Ishikawa (cell line): ENCODE measurements at regions not wholly inside any gene's neighbourhood (a gene's known extent, or its start where the extent isn't known, plus 50 kb on each side); places are given as distances from the start of the nearest gene placed in this dataset.

Experiments used
- CEBPB ChIP-seq: IDR thresholded peaks from 2 replicates; pipeline ENCODE4 v1.6.1; 2012
- CREB1 ChIP-seq: IDR thresholded peaks from 2 replicates; pipeline ENCODE4 v1.6.1; 2012; ENCODE audit warnings: low read depth
- EGR1 ChIP-seq: IDR thresholded peaks from 2 replicates; pipeline ENCODE4 v1.6.1; 2012
- EP300 ChIP-seq: IDR thresholded peaks from 2 replicates; pipeline ENCODE4 v1.6.1; 2012; ENCODE audit warnings: borderline replicate concordance
- FOXM1 ChIP-seq: IDR thresholded peaks from 2 replicates; pipeline ENCODE4 v1.6.1; 2012; ENCODE audit warnings: low read depth, borderline replicate concordance
- NFIC ChIP-seq: IDR thresholded peaks from 2 replicates; pipeline ENCODE4 v1.6.1; 2012
- RAD21 ChIP-seq: IDR thresholded peaks from 2 replicates; pipeline ENCODE4 v1.6.1; 2012; ENCODE audit warnings: low read depth
- TAF1 ChIP-seq: IDR thresholded peaks from 2 replicates; pipeline ENCODE4 v1.6.1; 2012; ENCODE audit warnings: low read depth, mild to moderate bottlenecking
- TCF12 ChIP-seq: IDR thresholded peaks from 2 replicates; pipeline ENCODE4 v1.6.1; 2012; ENCODE audit warnings: low read depth
- TEAD4 ChIP-seq: IDR thresholded peaks from 2 replicates; pipeline ENCODE4 v1.6.1; 2012
- YY1 ChIP-seq: IDR thresholded peaks from 2 replicates; pipeline ENCODE4 v1.6.1; 2012; ENCODE audit warnings: low read depth
- ZBTB7A ChIP-seq: IDR thresholded peaks from 2 replicates; pipeline ENCODE4 v1.6.1; 2012; ENCODE audit warnings: low read depth
- TF ChIP-seq, protein P1 (sequence below): IDR thresholded peaks from 2 replicates; pipeline ENCODE4 v1.6.1; 2012
- TF ChIP-seq, protein P2 (sequence below): IDR thresholded peaks from 2 replicates; pipeline ENCODE4 v1.6.1; 2012; ENCODE audit warnings: low read depth, mild to moderate bottlenecking
- TF ChIP-seq, protein P3 (sequence below): IDR thresholded peaks from 2 replicates; pipeline ENCODE4 v1.6.1; 2012

DNA sequence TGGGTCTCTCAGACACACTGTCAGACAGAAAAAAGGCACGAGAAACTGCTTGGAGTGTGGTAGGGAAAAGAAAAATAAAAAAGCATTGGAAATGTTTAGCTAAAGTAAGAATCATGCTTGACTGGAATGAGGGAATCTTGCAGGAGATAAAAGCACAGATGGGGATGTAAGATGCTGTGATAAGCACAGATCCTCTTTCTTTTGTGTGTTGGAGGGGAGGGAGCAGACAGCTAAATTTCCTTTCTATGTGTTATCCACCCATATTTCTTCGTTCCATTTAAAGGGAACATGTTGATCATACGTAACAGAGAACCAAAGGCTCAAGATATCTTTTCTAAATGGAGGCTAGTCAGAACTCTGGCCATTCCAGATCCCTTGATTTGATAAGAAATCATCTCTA lies 614.0 kb upstream of the LCORL start:
- TF ChIP-seq CREB1 (no peak), TCF12 (no peak), YY1 (no peak), ZBTB7A (no peak), CEBPB (no peak)

DNA sequence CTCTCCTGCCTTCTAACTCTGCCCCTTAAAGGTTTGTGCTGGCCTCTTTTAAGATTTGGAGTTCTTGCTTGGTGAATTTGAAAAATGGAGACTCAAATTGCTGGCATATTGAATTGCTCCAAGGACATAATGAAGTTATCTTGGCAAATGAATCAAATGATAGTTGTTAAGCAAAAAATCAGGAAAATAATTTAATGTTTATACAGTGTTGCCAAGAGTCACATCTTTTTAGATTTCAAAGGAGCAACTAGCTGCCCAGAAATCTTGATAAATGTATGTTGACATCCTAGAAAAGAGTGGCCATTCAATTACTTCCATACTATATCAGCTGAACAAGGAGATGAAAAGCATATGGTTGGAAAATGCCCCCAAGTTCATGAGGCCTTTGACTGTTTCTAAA lies 610.0 kb upstream of the LCORL start:
- TF ChIP-seq FOXM1 (no peak), RAD21 (no peak), YY1 (no peak), CREB1 (no peak), ZBTB7A (no peak), TAF1 (no peak), EP300 (no peak), TEAD4 (no peak), NFIC (no peak), CEBPB (no peak), TCF12 (no peak), EGR1 (no peak)
- TF ChIP-seq, protein P1, sequence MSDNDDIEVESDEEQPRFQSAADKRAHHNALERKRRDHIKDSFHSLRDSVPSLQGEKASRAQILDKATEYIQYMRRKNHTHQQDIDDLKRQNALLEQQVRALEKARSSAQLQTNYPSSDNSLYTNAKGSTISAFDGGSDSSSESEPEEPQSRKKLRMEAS, result no peak
- TF ChIP-seq, protein P2, sequence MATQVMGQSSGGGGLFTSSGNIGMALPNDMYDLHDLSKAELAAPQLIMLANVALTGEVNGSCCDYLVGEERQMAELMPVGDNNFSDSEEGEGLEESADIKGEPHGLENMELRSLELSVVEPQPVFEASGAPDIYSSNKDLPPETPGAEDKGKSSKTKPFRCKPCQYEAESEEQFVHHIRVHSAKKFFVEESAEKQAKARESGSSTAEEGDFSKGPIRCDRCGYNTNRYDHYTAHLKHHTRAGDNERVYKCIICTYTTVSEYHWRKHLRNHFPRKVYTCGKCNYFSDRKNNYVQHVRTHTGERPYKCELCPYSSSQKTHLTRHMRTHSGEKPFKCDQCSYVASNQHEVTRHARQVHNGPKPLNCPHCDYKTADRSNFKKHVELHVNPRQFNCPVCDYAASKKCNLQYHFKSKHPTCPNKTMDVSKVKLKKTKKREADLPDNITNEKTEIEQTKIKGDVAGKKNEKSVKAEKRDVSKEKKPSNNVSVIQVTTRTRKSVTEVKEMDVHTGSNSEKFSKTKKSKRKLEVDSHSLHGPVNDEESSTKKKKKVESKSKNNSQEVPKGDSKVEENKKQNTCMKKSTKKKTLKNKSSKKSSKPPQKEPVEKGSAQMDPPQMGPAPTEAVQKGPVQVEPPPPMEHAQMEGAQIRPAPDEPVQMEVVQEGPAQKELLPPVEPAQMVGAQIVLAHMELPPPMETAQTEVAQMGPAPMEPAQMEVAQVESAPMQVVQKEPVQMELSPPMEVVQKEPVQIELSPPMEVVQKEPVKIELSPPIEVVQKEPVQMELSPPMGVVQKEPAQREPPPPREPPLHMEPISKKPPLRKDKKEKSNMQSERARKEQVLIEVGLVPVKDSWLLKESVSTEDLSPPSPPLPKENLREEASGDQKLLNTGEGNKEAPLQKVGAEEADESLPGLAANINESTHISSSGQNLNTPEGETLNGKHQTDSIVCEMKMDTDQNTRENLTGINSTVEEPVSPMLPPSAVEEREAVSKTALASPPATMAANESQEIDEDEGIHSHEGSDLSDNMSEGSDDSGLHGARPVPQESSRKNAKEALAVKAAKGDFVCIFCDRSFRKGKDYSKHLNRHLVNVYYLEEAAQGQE, result no peak
- TF ChIP-seq, protein P3, sequence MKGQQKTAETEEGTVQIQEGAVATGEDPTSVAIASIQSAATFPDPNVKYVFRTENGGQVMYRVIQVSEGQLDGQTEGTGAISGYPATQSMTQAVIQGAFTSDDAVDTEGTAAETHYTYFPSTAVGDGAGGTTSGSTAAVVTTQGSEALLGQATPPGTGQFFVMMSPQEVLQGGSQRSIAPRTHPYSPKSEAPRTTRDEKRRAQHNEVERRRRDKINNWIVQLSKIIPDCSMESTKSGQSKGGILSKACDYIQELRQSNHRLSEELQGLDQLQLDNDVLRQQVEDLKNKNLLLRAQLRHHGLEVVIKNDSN, result no peak

DNA sequence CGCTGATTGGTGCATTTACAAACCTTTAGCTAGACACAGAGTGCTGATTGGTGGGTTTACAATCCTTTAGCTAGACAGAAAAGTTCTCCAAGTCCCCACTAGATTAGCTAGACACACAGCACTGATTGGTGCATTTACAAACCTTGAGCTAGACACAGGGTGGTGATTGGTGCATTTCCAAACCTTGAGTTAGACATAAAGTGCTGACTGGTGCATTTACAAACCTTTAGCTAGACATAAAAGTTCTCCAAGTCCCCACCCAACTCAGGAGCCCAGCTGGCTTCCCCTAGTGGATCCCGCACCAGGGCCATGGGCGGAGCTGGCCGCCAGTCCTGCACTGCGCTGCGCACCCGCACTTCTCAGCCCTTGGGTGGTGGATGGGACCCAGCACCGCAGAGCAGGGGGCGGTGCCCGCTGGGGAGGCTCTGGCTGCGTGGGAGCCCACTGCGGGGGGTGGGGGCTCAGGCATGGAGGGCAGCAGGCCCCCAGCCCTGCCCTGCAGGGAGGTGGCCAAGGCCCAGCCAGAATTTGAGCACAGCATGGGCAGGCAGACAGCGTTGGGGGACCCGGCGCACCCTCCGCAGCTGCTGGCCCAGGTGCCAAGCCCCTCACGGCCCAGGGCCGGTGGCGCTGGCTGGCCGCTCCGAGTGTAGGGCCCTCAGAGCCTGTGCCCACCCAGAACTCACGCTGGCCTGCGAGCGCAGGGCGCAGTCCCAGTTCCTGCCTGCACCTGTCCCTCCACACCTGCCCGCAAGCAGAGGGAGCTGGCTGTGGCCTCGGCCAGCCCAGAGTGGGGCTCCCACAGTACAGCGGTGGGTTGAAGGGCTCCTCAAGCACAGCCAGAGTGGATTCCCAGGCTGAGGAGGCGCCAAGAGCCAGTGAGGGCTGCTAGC lies 608.9 kb upstream of the LCORL start:
- no peak for TF ChIP-seq TAF1
- TF ChIP-seq FOXM1, result no peak
- no peak for TF ChIP-seq TCF12
- TF ChIP-seq YY1, result no peak
- TF ChIP-seq, protein P3, result no peak
- TF ChIP-seq EGR1, result no peak

DNA sequence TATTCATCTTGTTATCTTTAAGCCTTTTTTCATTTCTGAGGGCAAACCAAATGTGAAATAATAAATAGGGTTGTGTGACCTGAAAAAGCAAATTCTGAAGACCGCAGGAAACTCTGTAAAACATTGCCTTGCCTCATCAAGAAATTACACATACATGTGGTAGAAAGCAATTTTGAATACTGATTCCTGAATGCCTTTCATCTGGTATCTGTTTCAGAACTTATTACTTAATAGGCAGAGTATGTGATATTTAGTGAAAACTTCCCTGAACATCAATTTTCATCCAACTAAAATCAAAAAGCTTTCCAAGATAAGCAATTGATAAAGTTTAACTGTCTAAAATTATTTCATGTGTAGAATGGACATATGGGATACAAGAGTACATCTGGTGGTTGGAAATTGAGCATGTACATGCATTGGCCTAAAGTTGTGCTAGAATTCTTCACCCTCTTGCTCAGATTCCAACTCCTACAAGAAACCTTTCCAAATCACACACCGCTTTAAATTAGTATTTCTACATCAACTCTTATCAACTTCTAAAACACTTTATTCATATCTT lies 606.0 kb upstream of the LCORL start:
- TF ChIP-seq TAF1 (no peak), NFIC (no peak), CEBPB (no peak), ZBTB7A (no peak), EP300 (no peak), EGR1 (no peak), CREB1 (no peak), FOXM1 (no peak)
- TF ChIP-seq, protein P3, result no peak
- TF ChIP-seq, protein P1, result no peak

DNA sequence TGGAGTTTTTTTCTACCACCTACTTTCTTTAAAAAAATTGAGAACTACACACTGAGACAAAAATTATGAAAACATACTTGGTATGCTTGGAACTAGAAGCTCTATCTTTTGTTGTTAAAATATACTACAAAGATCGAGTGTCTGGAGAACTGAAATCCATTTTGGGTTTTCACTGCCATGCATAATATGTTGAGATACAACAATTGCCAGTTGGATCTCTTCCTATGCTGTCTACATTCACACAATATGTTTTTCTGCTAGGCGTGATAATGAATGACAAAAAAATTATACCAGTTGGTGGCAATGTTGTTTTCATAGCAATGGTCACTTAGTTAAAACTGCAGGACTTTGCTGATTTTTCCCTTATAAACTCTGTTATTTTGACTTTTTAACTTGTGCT lies 605.4 kb upstream of the LCORL start:
- TF ChIP-seq CEBPB (no peak), EGR1 (no peak), EP300 (no peak)
- TF ChIP-seq, protein P3, result no peak
- TF ChIP-seq, protein P1, result no peak

DNA sequence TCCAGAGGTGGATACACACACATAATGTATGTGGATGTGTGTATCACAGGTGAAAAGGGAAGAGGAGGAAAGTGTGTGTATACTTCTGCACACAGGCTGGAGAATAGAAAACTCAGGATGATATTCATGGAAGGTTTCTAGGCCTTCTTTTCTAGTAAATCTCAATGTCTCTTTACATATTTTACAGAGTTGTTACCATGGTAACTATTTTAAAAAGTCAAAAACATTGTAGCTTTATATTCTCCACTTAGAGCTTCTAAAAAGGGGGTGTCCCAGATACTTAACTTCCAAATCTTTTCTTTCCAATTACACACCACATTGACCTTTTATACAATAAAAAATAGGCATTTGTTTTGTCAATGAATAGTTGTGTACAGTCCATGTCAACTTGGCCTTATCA lies 604.8 kb upstream of the LCORL start:
- TF ChIP-seq TAF1 (no peak), CEBPB (no peak), FOXM1 (no peak), RAD21 (no peak), CREB1 (no peak), TCF12 (no peak), EGR1 (no peak), ZBTB7A (no peak), NFIC (no peak), TEAD4 (no peak), EP300 (no peak), YY1 (no peak)
- TF ChIP-seq, protein P2, result no peak
- TF ChIP-seq, protein P3, result no peak
- TF ChIP-seq, protein P1, result no peak
